GM19468 (cell line): ENCODE measurements at regions not wholly inside any gene's neighbourhood (a gene's known extent, or its start where the extent isn't known, plus 50 kb on each side); places are given as distances from the start of the nearest gene placed in this dataset.
"Not testable (repeated sequence)": the region's sequence is repeated elsewhere in the genome, so short reads cannot be mapped to it uniquely, and the experiment has no call there.

ENCODE experiments used
- ATAC-seq: cut with Tn5 transposase; IDR thresholded peaks from one replicate; pipeline ENCODE4 v1.9.1; 2021; ENCODE audit warnings: mild to moderate bottlenecking, moderate library complexity, moderate number of reproducible peaks; ENCODE audit not compliant: unreplicated experiment; ENCODE audit errors: extremely low read depth

DNA sequence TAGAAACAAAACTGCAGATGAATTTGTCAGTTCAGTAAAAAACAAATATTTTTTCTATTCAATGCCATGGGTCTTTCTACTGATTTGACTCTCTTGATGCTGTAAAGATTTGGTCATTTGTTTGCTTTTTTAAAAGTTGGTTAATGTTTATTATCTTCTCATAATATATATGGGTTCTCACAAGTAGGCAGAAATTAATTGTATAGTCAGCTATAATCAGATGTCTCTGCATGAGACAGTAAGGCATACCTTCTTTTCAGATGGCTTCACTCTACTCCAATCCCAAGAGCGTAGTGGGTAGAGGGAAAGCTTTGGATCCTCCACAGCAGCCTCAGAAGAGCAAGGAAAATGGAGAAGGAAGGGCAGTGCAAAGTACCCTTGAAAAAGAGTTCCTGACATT lies 1202.9 kb upstream of the CELF4 start:
- no peak for ATAC-seq

- ATAC-seq = no peak
These were observed 1193.9 kb upstream of the CELF4 start for GRCh38 chr18:38759457-38759856.

- ATAC-seq = no peak
These were observed 1190.8 kb upstream of the CELF4 start for GRCh38 chr18:38756436-38756835.

DNA sequence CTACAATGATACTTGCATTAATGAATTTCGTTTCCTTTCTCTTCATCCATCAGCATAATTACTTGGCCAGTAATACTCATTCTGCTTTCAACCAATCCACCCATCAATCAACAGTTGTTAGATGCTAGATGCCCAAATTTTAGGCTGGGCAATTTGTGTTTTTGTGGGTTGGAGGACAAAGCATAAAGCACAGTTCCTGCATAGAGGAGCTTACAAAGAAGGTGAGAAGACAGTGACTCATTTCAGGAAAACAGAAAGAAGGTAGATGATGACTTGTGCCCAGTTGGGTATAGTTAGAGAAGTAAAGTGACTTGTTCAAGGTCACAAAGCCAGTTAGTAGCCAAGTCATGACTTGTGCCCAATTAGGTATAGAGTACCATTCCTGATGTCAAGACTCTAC lies 1186.8 kb upstream of the CELF4 start:
- ATAC-seq = peak; percentile 51

DNA sequence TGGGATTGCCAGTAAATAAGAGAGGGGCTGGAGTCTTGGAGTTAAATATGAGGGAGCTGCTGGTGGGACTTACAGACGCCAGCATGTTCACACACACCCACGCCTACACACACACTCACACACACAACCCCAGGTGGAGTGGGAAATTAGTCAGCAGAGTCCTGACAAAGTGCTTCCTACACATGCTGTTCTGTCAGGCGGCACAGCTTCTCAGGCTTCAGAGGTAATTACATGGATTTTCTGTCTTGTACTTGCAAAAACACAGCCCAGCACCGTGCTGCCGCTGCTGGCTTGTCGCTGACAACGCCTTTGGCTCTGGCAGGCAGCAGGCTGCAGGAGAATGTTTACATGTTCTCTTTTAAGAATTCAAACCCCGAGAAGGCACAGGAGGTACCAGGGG lies 1186.3 kb upstream of the CELF4 start:
- no peak for ATAC-seq

DNA sequence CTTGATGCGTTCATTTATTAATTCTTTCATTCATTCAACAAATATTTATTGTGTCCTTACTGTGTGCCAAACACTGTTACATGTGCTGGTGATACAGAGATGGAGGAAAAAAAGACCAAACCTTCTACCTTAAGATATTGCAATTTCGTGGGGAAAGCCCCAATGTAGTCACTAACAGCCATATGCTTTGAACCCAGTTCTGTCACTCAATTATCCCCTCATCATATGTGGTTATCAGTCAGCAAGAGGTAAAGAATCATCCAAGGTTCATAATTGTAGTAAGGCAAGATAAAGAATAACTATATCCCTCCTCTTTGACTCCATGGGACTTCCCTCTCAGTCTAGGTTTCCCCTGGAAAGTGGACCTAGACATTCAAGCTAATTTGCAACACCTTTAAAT lies 1185.6 kb upstream of the CELF4 start:
- ATAC-seq = no peak

DNA sequence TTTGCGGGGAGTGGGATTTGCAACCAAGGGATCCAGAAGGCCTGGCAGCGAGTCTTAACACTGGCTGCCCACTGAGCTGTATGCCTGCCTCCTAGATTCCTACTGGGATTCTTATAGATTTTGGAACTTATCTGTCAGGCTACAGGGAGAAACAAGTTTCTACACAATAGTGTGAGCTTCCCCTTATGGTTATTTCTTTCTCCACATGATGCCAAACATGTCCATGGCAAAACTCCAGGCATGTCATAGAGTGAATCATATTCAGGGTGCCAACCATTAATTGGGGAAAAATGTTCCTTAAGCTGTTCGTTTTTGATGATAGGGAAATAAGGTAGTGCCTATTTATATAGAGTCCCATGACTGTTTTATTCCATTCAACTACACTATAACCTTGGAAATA lies 1185.2 kb upstream of the CELF4 start:
- ATAC-seq = no peak

GRCh38 chr18:38747153-38747552 lies 1181.6 kb upstream of the CELF4 start:
- no peak for ATAC-seq

DNA sequence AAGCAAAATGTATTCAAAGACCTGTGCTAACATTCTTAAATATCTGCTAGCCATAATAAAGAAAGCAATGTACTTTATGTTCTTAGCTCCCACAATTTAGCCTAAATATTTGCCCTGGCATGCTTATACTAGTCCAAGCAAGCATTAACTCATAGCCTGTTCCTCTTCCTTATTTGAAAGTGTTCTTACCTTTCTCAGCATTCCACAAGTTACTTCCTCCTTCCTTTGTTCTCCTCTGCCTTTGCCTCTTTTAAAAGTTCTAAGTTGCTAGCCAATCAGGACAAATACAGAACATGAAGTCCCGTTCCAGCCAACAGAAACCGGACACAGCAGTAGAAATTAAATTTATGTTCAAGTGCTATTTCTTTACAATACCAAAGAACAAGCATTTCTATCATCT lies 1154.6 kb upstream of the CELF4 start:
- not testable (repeated sequence) for ATAC-seq

- no peak for ATAC-seq
These were observed 1152.8 kb upstream of the CELF4 start for GRCh38 chr18:38718365-38718901.

DNA sequence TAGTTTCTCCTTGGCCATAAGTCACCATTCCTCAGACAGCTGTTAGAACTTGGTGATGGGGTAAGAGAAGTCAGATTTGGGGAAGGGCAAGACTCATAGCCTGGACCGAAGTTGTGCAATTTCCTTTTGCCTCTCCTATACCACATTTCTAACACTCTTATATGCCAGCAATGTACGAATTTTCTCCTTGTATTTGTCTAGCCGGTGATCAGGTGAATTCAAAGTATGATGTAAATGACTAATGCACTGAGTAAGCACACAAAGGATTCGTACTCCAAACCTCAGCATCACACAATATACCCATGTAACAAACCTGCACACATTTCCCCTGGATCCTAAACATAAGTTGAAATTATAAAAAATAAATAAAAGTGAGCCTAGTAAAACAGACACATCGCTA lies 1143.5 kb upstream of the CELF4 start:
- ATAC-seq = no peak

DNA sequence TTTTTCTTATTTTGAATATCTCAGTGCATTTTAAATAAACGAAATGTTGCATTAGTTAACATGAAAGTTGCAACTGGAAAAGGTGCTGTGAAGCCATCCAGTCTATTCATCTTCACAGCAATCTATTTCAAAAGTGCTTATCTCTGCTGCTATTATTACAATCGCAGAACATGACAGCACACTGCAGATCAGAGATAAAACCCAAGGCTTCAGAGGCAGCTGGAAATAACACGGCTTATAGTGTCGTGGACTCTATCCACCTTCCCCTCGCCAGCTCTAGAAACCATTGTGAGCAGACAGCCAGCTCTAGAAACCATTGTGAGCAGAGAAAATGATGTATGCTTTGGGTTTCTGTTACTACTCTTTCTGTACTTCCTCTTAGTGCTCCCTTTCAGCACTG lies 1140.8 kb upstream of the CELF4 start:
- no peak for ATAC-seq

DNA sequence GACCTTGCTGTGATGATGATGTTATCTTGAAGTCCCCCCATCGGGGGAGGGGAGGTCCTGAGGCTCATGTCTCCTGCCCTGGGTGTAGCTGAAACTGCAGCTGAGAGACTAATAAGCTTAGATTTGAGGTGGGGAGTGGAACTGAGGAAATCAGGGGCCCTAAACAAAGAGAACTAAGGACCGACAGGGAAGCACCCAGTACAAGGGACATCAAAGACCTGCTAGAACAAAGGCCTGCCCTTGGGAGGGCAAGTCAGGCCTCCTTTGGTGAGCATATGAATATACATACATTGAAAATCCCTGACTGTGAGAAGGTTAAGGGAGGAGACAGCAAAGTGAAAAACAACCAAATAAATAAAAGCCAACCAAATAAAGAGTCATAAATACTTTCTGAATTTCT lies 1132.5 kb upstream of the CELF4 start:
- ATAC-seq = no peak

DNA sequence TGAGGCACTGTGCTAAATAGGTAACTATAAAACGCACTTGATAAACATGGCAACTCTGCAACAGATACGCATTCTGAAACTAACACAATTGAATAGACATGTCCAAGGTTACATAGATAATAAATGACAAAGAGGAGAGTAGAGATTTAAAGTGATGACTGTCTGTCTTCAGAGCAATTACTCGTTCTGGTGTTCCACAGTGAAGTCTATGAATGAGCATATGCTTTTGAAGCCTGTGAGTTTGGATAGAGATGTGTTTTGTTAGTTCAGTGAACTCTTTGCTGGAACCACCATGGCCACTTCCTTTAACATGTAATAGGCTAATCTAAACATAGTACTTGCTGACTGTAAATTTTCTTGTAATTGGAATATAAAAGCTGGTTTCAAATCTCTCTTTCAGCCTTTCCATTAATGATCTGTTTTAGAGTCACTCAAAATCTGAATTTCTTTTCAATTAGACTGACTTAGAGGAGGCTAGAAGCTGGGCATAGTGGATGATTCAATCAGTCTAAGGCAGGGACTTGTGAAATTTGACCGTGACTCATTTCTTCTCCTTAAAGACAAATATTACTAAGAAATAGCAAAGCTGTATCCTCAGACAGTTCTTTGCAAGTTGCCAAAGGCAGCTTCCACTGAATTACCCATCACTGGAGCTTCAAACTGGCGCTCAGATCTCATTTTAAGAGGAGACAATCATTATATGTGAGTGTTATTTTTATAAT lies 1130.1 kb upstream of the CELF4 start:
- ATAC-seq = no peak

- no peak for ATAC-seq
These were observed 1127.5 kb upstream of the CELF4 start for GRCh38 chr18:38693104-38693503.

DNA sequence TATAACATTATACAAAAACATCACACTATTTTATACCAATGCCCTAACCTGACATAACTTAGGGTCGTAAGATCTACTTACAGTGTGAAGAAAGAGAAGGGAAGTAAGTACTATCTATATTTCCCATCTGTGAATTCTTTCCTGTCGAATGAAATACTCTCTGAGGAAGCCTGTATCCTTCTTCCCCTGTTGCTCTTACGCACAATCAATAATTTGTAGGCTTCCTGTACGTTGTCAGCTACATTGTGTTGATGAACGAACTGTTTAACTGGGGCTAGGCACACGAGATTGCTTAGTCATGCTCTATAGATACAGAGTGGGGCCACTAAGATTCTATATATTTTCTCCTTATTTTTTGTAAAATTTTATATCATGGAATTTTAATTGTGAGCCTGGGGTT lies 1125.0 kb upstream of the CELF4 start:
- ATAC-seq = no peak

DNA sequence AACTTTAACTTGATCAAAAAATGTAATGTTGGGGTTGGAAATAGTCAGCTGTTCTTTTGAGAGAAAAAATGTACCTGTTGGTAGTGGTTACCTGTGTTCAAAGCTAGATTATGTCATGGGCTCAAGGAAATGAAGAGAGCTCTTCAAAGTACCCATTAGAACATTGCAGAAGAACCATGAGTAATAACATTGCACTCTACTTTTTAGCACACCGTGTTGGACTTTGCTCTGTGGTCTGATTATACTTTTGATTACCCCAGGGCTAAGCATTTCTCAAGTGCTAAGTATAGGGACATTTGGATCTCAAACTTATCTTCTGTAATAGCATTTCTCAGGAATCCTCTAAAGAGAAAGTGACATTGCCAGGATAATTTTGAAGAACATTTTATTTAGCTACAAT lies 1122.8 kb upstream of the CELF4 start:
- no peak for ATAC-seq

DNA sequence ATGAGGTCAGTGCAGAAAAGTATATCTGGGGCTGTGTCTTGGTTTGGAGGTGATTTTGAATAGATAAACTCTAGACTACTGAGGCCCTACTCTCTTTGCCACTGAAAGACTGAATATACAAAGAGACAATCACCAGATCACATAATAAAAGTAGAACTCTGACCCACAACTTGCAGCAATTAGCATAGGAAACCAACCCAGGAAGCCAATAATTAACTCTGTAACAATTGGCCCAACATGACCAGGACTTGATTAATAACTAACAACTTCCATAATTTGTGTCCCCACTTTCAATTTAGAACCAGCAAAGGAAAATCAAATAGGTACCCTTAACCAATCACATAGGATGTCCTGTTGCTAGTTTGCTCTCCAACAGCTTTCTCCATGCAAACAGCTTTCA lies 1104.9 kb upstream of the CELF4 start:
- no peak for ATAC-seq

- no peak for ATAC-seq
These were observed 1099.3 kb upstream of the CELF4 start for GRCh38 chr18:38664929-38665328.

- no peak for ATAC-seq
These were observed 1098.1 kb upstream of the CELF4 start for GRCh38 chr18:38663682-38664081.

DNA sequence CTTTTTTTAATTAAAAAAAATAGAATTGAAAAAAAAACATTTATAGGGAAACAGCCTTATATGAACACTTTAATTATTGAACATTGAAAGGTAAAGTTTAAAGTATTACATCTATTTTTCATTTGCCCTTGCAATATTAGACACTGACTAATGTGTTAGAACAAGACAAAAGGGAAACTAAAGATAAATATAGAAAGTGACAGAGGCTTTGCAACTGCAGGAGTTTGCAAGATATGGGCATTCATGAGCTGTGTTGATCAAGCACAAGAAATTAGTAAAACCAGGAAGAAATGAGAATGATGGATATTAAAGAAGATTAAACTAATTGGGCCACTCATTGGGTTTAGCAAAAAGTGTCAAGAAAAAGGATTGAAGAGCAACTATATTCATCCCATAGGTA lies 1097.7 kb upstream of the CELF4 start:
- ATAC-seq = no peak

DNA sequence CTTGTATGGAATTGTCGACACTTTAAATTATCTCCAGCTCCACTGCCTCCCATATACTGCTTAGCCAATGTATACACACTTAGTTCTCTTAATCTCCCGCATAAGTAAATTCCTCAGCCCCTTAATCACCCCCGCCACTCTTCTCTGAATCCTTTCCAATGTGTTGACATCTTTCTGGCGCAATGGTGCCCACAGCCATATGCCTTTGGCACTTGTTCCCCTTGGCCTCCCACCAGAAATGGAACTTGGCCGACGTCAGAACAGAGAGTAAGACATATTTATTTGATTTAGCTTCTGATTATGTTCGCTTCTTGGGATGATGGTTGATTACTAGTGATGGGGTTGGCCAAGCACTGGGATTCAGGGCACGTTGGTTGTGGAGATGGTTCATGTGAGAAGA lies 1089.3 kb upstream of the CELF4 start:
- ATAC-seq = no peak
